GM12864 (cell line): ENCODE measurements at regions not wholly inside any gene's neighbourhood (a gene's known extent, or its start where the extent isn't known, plus 50 kb on each side); places are given as distances from the start of the nearest gene placed in this dataset.

Experiments
- DNase-seq: peaks from one replicate; pipeline ENCODE4 v3.0.0-alpha.2; 2011; ENCODE audit warnings: low read depth
- H3K4me3 ChIP-seq: 2 replicates; pipeline ENCODE4 v1.5.1; 2011; ENCODE audit warnings: mild to moderate bottlenecking, low read depth, low read length, control low read depth
- CTCF ChIP-seq: IDR thresholded peaks from 2 replicates; pipeline ENCODE4 v1.5.1; 2011; ENCODE audit warnings: low read depth, mild to moderate bottlenecking, moderate library complexity, low read length, control low read depth, inconsistent platforms; ENCODE audit errors: missing control alignments

GRCh38 chr2:117704818-117705217 is 109.7 kb upstream of the DDX18 start:
- DNase-seq: no peak
- no peak overlapping the region for H3K4me3 ChIP-seq
- TF ChIP-seq CTCF: no peak

DNA sequence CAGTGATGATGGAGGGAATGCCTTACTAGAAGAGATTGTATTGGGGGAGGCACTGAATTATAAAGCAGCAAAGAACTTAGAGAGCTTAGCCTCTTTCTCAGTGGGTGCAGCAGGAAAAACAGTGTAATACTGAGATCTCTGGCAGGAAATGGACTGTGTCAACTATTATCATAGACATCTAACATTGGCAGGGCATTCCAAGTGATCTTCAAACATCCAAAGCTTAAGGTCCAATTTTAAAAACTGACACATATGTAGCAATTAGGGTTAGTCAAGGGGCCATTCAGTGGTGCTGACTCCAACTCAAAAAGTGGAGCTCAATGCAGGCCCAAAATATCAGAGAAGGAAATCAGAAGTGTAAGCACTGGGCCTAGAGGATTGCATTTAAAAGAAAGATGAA is 106.6 kb upstream of the DDX18 start:
- no peak for TF ChIP-seq CTCF
- no peak overlapping the region for H3K4me3 ChIP-seq
- DNase-seq: no peak

DNA sequence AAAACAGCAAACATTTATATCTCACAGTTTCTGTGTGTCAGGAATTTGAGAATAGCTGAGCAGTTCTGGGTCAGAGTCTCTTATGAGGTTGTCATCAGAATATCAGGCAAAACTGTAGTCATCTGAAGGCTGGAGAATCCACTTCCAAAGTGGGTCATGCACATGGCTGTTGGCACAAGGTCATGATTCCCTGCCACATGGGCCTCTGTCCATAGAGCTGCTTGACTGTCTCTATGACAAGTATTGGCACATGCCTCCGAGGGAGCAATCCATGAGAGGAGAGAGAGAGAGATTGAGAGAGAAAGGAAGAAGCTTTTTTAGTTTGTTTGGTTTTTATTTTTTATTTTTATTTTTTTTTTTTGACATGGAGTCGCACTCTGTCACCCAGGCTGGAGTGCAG is 101.8 kb upstream of the DDX18 start:
- no peak for TF ChIP-seq CTCF
- no peak overlapping the region for H3K4me3 ChIP-seq
- DNase-seq: no peak

GRCh38 chr2:117714110-117714509 is 100.4 kb upstream of the DDX18 start:
- H3K4me3 ChIP-seq: no peak overlapping the region
- TF ChIP-seq CTCF: no peak
- no peak for DNase-seq

- DNase-seq: no peak
- no peak overlapping the region for H3K4me3 ChIP-seq
- no peak for TF ChIP-seq CTCF
Measured at GRCh38 chr2:117714745-117715417, 99.6 kb upstream of the DDX18 start.

GRCh38 chr2:117716505-117716904 is 98.0 kb upstream of the DDX18 start:
- H3K4me3 ChIP-seq: no peak overlapping the region
- DNase-seq: no peak
- no peak for TF ChIP-seq CTCF

DNA sequence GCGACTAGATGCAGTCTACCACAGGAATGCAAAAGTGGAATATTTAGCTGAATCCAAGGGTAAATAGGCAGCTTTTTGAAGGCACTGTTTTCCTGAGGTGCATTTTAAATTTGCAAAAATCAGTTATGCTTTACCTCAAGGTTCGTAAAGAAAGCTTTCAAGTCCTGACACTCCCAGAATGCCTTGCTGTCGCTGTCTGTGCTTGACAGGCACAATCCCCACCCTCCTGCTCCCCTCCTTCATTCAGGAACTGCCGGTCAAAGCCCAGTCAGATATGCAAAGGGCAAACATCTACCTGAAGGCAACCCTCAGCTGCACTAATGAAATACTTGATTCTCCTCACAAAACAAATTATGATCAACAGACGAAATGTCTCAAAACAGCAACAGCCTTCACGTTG is 97.4 kb upstream of the DDX18 start:
- H3K4me3 ChIP-seq: no peak overlapping the region
- no peak for TF ChIP-seq CTCF
- DNase-seq: no peak
